GM23338 (cell line): ENCODE measurements at regions not wholly inside any gene's neighbourhood (a gene's known extent, or its start where the extent isn't known, plus 50 kb on each side); places are given as distances from the start of the nearest gene placed in this dataset.

ENCODE experiments used
- CTCF ChIP-seq, 2 experiments: fragments of 200-600 bp in 1 of 2; sonication (generic) in 1 of 2; conservative IDR thresholded peaks; 2 replicates each; pipeline versions ENCODE4 v1.5.1 to v1.6.1; 2016 to 2017; ENCODE audit warnings: antibody characterized with exemption in 2 of 2, low read depth in 2 of 2, mild to moderate bottlenecking in 2 of 2, moderate library complexity in 1 of 2
- ETS1 ChIP-seq: IDR thresholded peaks from 2 replicates; pipeline ENCODE4 v1.6.1; 2016; ENCODE audit warnings: antibody characterized with exemption
- EZH2 ChIP-seq: fragments of 200-600 bp; sonication (generic); IDR thresholded peaks from one replicate; pipeline ENCODE4 v1.8.0; 2017; ENCODE audit warnings: antibody characterized with exemption, mild to moderate bottlenecking, low read depth; ENCODE audit not compliant: unreplicated experiment
- JUNB ChIP-seq: IDR thresholded peaks from one replicate; pipeline ENCODE4 v1.6.1; 2016; ENCODE audit warnings: antibody characterized with exemption; ENCODE audit not compliant: unreplicated experiment
- POLR2AphosphoS5 ChIP-seq: IDR thresholded peaks from 2 replicates; pipeline ENCODE4 v1.6.1; 2016; ENCODE audit warnings: antibody characterized with exemption, low read depth
- TF ChIP-seq, protein P1 (sequence below): IDR thresholded peaks from one replicate; pipeline ENCODE4 v1.6.1; 2018; ENCODE audit warnings: antibody characterized with exemption; ENCODE audit not compliant: unreplicated experiment

DNA sequence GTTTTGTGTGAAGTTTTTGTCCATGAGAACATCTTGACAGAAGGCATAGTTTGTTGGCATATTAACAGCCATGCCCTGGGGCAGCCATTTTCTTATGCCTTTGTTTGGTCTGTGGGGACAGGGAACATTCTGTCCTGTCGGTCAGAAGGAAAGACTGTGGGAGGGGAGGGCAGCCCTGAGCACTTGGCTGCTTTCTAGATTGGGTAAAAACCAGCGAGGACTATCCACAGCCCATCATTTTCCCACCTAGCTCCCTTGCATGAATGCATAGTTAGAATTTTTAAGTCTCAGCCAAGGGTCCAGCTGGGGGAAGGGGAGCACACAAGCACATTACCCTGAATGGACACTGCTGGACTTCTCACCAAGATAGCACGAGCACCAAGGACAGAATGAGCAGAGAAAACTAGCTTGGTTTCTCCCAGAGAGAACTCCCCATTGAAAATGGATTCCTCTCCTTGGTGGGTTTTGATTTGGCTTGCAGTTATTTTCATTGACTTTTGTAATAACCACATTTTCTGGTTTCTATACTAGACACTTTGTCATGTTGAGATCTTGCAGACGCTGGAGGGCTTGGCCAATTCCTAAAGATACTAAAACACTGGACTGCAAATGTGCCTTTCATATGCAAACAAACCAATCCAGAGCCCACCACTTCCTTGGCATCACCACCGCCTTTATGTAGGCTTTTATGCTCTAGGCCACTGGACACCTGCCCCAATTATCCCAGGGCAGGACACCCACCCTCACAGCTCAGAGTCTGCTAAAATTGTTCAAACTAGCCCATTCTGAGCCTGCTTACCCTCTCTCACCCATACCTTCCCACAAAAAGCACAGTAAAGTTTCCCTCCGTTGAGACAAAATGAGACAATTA is 129.9 kb downstream of the BOD1 start:
- TF ChIP-seq ETS1 (no peak), JUNB (no peak), CTCF (conservative IDR thresholded peaks at IDR 0.05; ENCODE audit: low read depth in 2 of 2) (no peak), POLR2AphosphoS5 (no peak), EZH2 (no peak)
- TF ChIP-seq, protein P1, sequence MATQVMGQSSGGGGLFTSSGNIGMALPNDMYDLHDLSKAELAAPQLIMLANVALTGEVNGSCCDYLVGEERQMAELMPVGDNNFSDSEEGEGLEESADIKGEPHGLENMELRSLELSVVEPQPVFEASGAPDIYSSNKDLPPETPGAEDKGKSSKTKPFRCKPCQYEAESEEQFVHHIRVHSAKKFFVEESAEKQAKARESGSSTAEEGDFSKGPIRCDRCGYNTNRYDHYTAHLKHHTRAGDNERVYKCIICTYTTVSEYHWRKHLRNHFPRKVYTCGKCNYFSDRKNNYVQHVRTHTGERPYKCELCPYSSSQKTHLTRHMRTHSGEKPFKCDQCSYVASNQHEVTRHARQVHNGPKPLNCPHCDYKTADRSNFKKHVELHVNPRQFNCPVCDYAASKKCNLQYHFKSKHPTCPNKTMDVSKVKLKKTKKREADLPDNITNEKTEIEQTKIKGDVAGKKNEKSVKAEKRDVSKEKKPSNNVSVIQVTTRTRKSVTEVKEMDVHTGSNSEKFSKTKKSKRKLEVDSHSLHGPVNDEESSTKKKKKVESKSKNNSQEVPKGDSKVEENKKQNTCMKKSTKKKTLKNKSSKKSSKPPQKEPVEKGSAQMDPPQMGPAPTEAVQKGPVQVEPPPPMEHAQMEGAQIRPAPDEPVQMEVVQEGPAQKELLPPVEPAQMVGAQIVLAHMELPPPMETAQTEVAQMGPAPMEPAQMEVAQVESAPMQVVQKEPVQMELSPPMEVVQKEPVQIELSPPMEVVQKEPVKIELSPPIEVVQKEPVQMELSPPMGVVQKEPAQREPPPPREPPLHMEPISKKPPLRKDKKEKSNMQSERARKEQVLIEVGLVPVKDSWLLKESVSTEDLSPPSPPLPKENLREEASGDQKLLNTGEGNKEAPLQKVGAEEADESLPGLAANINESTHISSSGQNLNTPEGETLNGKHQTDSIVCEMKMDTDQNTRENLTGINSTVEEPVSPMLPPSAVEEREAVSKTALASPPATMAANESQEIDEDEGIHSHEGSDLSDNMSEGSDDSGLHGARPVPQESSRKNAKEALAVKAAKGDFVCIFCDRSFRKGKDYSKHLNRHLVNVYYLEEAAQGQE = no peak
